GM12873 (cell line): ENCODE measurements at regions not wholly inside any gene's neighbourhood (a gene's known extent, or its start where the extent isn't known, plus 50 kb on each side); places are given as distances from the start of the nearest gene placed in this dataset.

Experiments
- CTCF ChIP-seq: IDR thresholded peaks from 2 replicates; pipeline ENCODE4 v1.5.1; 2012; ENCODE audit warnings: low read depth, mild to moderate bottlenecking, moderate library complexity, low read length, control low read depth; ENCODE audit not compliant: insufficient read depth; ENCODE audit errors: missing control alignments

GRCh38 chr7:10257438-10257837, 716.2 kb upstream of the PHF14 start:
- no peak for TF ChIP-seq CTCF

DNA sequence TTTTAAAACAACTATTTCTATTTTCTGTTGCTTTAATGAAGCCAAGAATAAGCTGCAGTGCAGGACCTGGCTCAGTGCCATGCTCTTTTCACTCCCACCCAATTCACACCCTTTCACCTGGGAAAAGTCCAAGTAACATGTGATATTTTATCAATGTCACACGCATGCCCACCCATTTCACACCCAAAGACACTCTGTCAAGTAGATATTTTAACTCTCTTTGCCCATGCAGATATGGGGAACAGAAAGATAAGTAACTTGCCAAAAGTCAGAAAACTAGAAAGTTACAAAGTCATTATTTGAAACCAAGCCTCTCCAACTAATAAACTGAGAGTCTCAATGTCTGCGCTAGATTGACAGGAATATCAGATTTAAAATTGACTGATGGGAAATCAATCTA, 706.7 kb upstream of the PHF14 start:
- no peak for TF ChIP-seq CTCF

- no peak for TF ChIP-seq CTCF
Observed at GRCh38 chr7:10268034-10268433, 705.6 kb upstream of the PHF14 start.

- TF ChIP-seq CTCF: no peak
Observed at GRCh38 chr7:10282909-10283308, 690.8 kb upstream of the PHF14 start.

- no peak for TF ChIP-seq CTCF
Observed at GRCh38 chr7:10284001-10284400, 689.7 kb upstream of the PHF14 start.

GRCh38 chr7:10299384-10299783, 674.3 kb upstream of the PHF14 start:
- no peak for TF ChIP-seq CTCF

- no peak for TF ChIP-seq CTCF
Observed at GRCh38 chr7:10300577-10300976, 673.1 kb upstream of the PHF14 start.
